Esophagus squamous epithelium (tissue), 5 donors: ENCODE measurements at regions not wholly inside any gene's neighbourhood (a gene's known extent, or its start where the extent isn't known, plus 50 kb on each side); places are given as distances from the start of the nearest gene placed in this dataset.
"Not testable (repeated sequence)": the region's sequence is repeated elsewhere in the genome, so short reads cannot be mapped to it uniquely, and the experiment has no call there.

Source experiments
- DNase-seq: peaks from one replicate; lab custom pipeline; 2025; lab: John Stamatoyannopoulos, UW
- H3K27ac ChIP-seq, 4 donors: fragments of 200-600 bp; sonication (generic); one replicate each; pipeline ENCODE4 v1.5.1; 2016 to 2019; ENCODE audit warnings: mild to moderate bottlenecking in 1 of 4
- H3K27me3 ChIP-seq, 4 donors: fragments of 200-600 bp; sonication (generic); 1 replicate in 3 of 4; 2 replicates in 1 of 4; pipeline versions ENCODE4 v1.5.1 to v1.6.0; 2017 to 2021; ENCODE audit warnings: antibody characterized with exemption in 1 of 4
- H3K36me3 ChIP-seq, 3 donors: fragments of 200-600 bp; sonication (generic); one replicate each; pipeline ENCODE4 v1.5.1; 2016 to 2019
- H3K4me1 ChIP-seq, 3 donors: fragments of 200-600 bp; sonication (generic); one replicate each; pipeline ENCODE4 v1.5.1; 2017 to 2019
- H3K4me3 ChIP-seq, 4 donors: fragments of 200-600 bp; sonication (generic); 1 replicate in 3 of 4; 2 replicates in 1 of 4; pipeline ENCODE4 v1.5.1; 2016 to 2019; ENCODE audit warnings: mild to moderate bottlenecking in 2 of 4, moderate library complexity in 1 of 4
- H3K9me3 ChIP-seq, 3 donors: fragments of 200-600 bp; sonication (generic); one replicate each; pipeline ENCODE4 v1.5.1; 2016 to 2019
- POLR2A ChIP-seq, 4 donors: fragments of 450-650 bp; IDR thresholded peaks; one replicate each; pipeline ENCODE4 v1.6.1; 2017; ENCODE audit warnings: antibody characterized with exemption in 4 of 4, mild to moderate bottlenecking in 4 of 4, moderate library complexity in 3 of 4
- WGBS, 2 donors: methylation state at CpG; one replicate each; pipeline ENCODE4 v1.1.5; 2018; 5-methylcytosine and 5-hydroxymethylcytosine counted together
- intact Hi-C: fragments of 100-400 bp; cut with DNase I; formaldehyde crosslinking; loops from one replicate; pipeline ENCODE4 v1.15.0; 2022
- TF ChIP-seq, protein P1 (sequence below), 6 experiments: fragments of 450-650 bp in 4 of 6; fragments of 200-600 bp in 2 of 6; sonication (generic) in 2 of 6; IDR thresholded peaks; one replicate each; pipeline ENCODE4 v1.5.1; 2016 to 2019; ENCODE audit warnings: antibody characterized with exemption in 6 of 6, mild to moderate bottlenecking in 4 of 6, moderate library complexity in 4 of 6
- donor health status: DM: yes; HTN: yes; CAD: no.

- TF ChIP-seq POLR2A (IDR thresholded peaks at IDR 0.05): no peak
- TF ChIP-seq, protein P1, sequence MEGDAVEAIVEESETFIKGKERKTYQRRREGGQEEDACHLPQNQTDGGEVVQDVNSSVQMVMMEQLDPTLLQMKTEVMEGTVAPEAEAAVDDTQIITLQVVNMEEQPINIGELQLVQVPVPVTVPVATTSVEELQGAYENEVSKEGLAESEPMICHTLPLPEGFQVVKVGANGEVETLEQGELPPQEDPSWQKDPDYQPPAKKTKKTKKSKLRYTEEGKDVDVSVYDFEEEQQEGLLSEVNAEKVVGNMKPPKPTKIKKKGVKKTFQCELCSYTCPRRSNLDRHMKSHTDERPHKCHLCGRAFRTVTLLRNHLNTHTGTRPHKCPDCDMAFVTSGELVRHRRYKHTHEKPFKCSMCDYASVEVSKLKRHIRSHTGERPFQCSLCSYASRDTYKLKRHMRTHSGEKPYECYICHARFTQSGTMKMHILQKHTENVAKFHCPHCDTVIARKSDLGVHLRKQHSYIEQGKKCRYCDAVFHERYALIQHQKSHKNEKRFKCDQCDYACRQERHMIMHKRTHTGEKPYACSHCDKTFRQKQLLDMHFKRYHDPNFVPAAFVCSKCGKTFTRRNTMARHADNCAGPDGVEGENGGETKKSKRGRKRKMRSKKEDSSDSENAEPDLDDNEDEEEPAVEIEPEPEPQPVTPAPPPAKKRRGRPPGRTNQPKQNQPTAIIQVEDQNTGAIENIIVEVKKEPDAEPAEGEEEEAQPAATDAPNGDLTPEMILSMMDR (IDR thresholded peaks at IDR 0.05): no peak
- 60 to 63% methylated on average over 4 of the region's 4 CpGs for WGBS, 2 donors
- DNase-seq: no peak
- no peaks in the 10 kb centered on the region for H3K36me3 ChIP-seq
- H3K9me3 ChIP-seq: no peaks in the 10 kb centered on the region
- intact Hi-C loops: no loop called here
- H3K4me3 ChIP-seq: no peak overlapping the region
- H3K27me3 ChIP-seq: no peaks in the 10 kb centered on the region
- no peak overlapping the region for H3K27ac ChIP-seq
- no peaks in the 10 kb centered on the region for H3K4me1 ChIP-seq
Measured at GRCh38 chr7:53229202-53229601, 193.8 kb downstream of the POM121L12 start.

GRCh38 chr7:53237344-53237913 is 202.0 kb downstream of the POM121L12 start:
- H3K4me1 ChIP-seq: no peaks in the 10 kb centered on the region
- H3K27me3 ChIP-seq: no peaks in the 10 kb centered on the region
- TF ChIP-seq POLR2A (IDR thresholded peaks at IDR 0.05): no peak
- TF ChIP-seq, protein P1 (IDR thresholded peaks at IDR 0.05): no peak
- no peaks in the 10 kb centered on the region for H3K36me3 ChIP-seq
- DNase-seq: no peak
- intact Hi-C loops: no loop called here
- 34 to 49% methylated on average over 4 of the region's 4 CpGs for WGBS, 2 donors
- H3K4me3 ChIP-seq: no peak overlapping the region
- H3K27ac ChIP-seq: no peak overlapping the region
- H3K9me3 ChIP-seq: no peaks in the 10 kb centered on the region

DNA sequence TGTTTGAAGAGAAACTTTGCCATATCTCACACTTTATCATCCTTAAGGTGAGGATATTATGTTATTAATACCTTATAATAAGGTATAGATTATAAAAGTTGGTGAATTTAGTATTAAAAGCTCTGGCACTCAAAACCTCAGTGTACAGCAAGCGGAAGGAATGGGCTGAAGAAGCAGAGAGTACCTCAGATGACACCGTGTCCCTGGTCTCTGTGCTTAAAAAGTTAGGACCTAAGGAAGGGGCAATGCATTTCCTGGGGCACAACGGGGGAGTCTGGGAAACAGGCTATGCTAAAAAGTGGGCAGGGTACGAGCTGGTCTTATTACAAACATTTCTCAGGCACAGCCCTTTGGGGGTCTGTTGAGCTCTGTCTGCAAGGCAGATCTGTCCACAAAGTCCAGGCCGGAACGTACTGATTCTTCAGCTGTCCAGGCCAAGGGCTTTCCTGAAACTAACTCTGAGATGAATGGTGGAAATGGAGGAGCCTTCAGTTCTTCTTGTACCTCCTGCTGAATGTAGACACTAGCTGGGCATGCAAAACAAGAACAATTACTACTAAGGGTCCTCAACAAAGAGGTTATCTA is 202.7 kb downstream of the POM121L12 start:
- Histone ChIP-seq H3K27me3 (no peaks in the 10 kb centered on the region), H3K9me3 (no peaks in the 10 kb centered on the region), H3K27ac (no peak overlapping the region), H3K4me1 (no peaks in the 10 kb centered on the region), H3K4me3 (no peak overlapping the region), H3K36me3 (no peaks in the 10 kb centered on the region)
- intact Hi-C loops: no loop called here
- DNase-seq: no peak
- TF ChIP-seq POLR2A (IDR thresholded peaks at IDR 0.05): no peak
- TF ChIP-seq, protein P1 (IDR thresholded peaks at IDR 0.05): no peak
- WGBS, 2 donors: 83 to 85% methylated on average over 6 of the region's 6 CpGs

DNA sequence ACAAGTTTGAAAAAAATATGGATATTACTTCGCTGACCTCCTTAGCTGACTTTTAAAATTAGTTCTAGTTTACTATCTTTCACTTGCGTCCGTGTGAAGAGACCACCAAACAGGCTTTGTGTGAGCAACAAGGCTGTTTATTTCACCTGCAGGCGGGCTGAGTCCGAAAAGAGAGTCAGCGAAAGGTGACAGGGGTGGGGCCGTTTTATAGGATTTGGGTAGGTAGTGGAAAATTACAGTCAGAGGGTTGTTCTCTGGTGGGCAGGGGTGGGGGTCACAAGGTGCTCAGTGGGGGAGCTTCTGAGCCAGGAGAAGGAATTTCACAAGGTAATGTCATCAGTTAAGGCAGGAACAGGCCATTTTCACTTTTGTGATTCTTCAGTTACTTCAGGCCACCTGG is 203.7 kb downstream of the POM121L12 start:
- WGBS, 2 donors: 55 to 56% methylated on average over 7 of the region's 7 CpGs
- DNase-seq, intact Hi-C loops: not testable (repeated sequence)

GRCh38 chr7:53245721-53246120 is 210.3 kb downstream of the POM121L12 start:
- no peak for DNase-seq
- 40 to 66% methylated on average over 4 of the region's 4 CpGs for WGBS, 2 donors
- Histone ChIP-seq H3K9me3 (peaks cover 0 to 12% (median 0%) of the 10 kb centered on the region in 3 donors), H3K4me3 (no peak overlapping the region), H3K36me3 (no peaks in the 10 kb centered on the region), H3K27me3 (no peaks in the 10 kb centered on the region), H3K27ac (no peak overlapping the region), H3K4me1 (no peaks in the 10 kb centered on the region)
- TF ChIP-seq POLR2A (IDR thresholded peaks at IDR 0.05): no peak
- TF ChIP-seq, protein P1 (IDR thresholded peaks at IDR 0.05): no peak
- intact Hi-C loops: no loop called here

More for the DNA sequence above, 203.7 kb downstream of the POM121L12 start:
- not testable (repeated sequence) for H3K27ac ChIP-seq, H3K9me3 ChIP-seq, H3K4me1 ChIP-seq, H3K27me3 ChIP-seq, H3K36me3 ChIP-seq, H3K4me3 ChIP-seq
